WERI-Rb-1 (cell line): ENCODE measurements at regions not wholly inside any gene's neighbourhood (a gene's known extent, or its start where the extent isn't known, plus 50 kb on each side); places are given as distances from the start of the nearest gene placed in this dataset.

Experiments used
- DNase-seq: peaks from one replicate; pipeline ENCODE4 v3.0.0-alpha.2; 2020
- H3K27ac ChIP-seq: fragments of 250-450 bp; sonication (Bioruptor Pico); 2 replicates; pipeline ENCODE4 v1.5.1; 2020; ENCODE audit warnings: mild to moderate bottlenecking, moderate library complexity
- H3K27me3 ChIP-seq: fragments of 250-450 bp; sonication (Bioruptor Pico); 2 replicates; pipeline ENCODE4 v1.5.1; 2021; ENCODE audit warnings: mild to moderate bottlenecking, low read depth, moderate library complexity; ENCODE audit not compliant: insufficient read depth, severe bottlenecking
- H3K36me3 ChIP-seq: fragments of 250-450 bp; sonication (Bioruptor Pico); 2 replicates; pipeline ENCODE4 v1.5.1; 2020; ENCODE audit warnings: mild to moderate bottlenecking, moderate library complexity
- H3K4me3 ChIP-seq: 2 replicates; pipeline ENCODE4 v1.5.1; 2011; ENCODE audit warnings: low read depth, mild to moderate bottlenecking, control low read depth, low read length
- H3K9me3 ChIP-seq: fragments of 250-450 bp; sonication (Bioruptor Pico); 2 replicates; pipeline ENCODE4 v1.5.1; 2021; ENCODE audit warnings: mild to moderate bottlenecking, moderate library complexity; ENCODE audit not compliant: severe bottlenecking
- TF ChIP-seq, protein P1 (sequence below): IDR thresholded peaks from 2 replicates; pipeline ENCODE4 v1.5.1; 2011; ENCODE audit warnings: low read depth, mild to moderate bottlenecking, control low read depth, inconsistent platforms, low read length

GRCh38 chr7:82624965-82625364 is 181.4 kb upstream of the CACNA2D1 start:
- no peak for DNase-seq
- Histone ChIP-seq H3K27me3 (no peaks in the 10 kb centered on the region), H3K4me3 (no peak overlapping the region), H3K36me3 (no peaks in the 10 kb centered on the region), H3K9me3 (no peaks in the 10 kb centered on the region), H3K27ac (no peak overlapping the region)
- TF ChIP-seq, protein P1, sequence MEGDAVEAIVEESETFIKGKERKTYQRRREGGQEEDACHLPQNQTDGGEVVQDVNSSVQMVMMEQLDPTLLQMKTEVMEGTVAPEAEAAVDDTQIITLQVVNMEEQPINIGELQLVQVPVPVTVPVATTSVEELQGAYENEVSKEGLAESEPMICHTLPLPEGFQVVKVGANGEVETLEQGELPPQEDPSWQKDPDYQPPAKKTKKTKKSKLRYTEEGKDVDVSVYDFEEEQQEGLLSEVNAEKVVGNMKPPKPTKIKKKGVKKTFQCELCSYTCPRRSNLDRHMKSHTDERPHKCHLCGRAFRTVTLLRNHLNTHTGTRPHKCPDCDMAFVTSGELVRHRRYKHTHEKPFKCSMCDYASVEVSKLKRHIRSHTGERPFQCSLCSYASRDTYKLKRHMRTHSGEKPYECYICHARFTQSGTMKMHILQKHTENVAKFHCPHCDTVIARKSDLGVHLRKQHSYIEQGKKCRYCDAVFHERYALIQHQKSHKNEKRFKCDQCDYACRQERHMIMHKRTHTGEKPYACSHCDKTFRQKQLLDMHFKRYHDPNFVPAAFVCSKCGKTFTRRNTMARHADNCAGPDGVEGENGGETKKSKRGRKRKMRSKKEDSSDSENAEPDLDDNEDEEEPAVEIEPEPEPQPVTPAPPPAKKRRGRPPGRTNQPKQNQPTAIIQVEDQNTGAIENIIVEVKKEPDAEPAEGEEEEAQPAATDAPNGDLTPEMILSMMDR, result no peak

- TF ChIP-seq, protein P1, result no peak
- H3K36me3 ChIP-seq, result no peaks in the 10 kb centered on the region
- no peaks in the 10 kb centered on the region for H3K9me3 ChIP-seq
- H3K27me3 ChIP-seq, result no peaks in the 10 kb centered on the region
- no peak overlapping the region for H3K27ac ChIP-seq
- no peak for DNase-seq
- H3K4me3 ChIP-seq, result no peak overlapping the region
Observed at GRCh38 chr7:82624337-82624736, 180.8 kb upstream of the CACNA2D1 start.

DNA sequence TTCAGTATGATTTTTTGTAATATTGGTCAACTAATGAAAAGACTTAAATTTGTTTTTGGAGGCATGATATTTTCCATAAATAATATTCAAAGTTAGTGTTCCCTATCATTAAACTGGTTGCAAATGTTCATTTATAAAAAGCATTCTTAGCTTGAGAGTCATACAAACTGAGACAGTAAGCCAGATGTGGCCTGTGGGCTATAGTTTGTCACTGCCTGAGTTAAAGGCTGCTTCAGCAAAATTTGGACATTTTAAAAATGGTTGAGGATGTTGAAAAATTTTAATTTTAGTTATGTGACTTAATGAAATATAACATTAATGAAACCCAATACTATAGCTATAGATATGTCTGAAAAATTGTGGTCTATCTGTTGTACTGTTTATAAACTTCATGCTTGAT is 180.2 kb upstream of the CACNA2D1 start:
- H3K9me3 ChIP-seq, result no peaks in the 10 kb centered on the region
- no peak for DNase-seq
- no peaks in the 10 kb centered on the region for H3K36me3 ChIP-seq
- TF ChIP-seq, protein P1, result no peak
- H3K4me3 ChIP-seq, result no peak overlapping the region
- no peaks in the 10 kb centered on the region for H3K27me3 ChIP-seq
- no peak overlapping the region for H3K27ac ChIP-seq

DNA sequence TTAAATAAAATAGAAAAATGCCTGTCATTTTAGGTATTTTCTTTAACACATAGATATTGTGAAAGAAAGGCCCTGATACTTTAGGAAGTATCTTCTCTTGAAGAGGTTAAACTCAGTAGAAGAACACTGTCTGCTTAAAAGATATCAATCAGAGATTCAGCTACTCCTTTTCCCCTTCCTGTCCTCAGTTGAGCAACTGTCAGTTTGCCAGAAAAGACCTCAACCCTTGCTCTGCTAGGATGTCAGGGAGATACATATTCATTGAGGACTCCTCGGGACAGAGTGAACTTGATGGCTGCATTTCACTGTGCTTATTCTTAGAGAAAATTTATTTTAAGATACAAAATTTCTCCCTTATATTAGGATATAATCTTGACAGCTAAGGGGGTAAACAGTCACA is 173.6 kb upstream of the CACNA2D1 start:
- no peak overlapping the region for H3K4me3 ChIP-seq
- no peaks in the 10 kb centered on the region for H3K36me3 ChIP-seq
- TF ChIP-seq, protein P1, result no peak
- no peak for DNase-seq
- no peaks in the 10 kb centered on the region for H3K27me3 ChIP-seq
- H3K27ac ChIP-seq, result no peak overlapping the region
- H3K9me3 ChIP-seq, result no peaks in the 10 kb centered on the region

DNA sequence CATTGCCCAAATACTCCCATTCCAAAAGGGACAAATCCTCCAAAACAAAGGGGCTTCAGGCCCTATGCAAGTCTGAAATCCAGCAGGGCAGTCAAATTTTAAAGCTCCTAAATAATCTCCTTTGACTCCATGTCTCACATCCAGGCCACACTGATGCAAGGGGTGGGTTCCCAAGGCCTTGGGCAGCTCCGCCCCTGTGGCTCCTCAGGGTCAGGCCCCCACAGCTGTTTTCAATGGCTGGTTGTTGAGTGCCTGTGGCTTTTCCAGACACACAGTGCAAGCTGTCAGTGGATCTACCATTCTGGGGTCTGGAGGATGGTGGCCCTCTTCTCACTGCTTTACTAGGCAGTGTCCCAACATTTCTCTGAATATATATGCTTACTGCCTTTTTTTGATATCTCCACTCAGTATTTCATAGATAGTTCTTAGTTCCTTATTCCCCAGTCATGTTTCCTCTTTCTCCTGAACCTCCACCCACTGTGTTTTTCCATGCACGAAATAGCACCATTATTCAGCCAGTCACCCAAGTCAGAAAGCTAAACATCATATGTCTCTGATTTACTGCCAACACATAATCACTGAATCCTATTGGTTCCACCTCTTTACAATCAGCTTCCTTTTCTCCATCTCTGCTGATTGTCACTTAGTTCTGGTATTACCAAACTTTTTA is 172.6 kb upstream of the CACNA2D1 start:
- no peak overlapping the region for H3K27ac ChIP-seq
- H3K27me3 ChIP-seq, result no peaks in the 10 kb centered on the region
- DNase-seq, result no peak
- no peak overlapping the region for H3K4me3 ChIP-seq
- TF ChIP-seq, protein P1, result no peak
- no peaks in the 10 kb centered on the region for H3K36me3 ChIP-seq
- H3K9me3 ChIP-seq, result no peaks in the 10 kb centered on the region

DNA sequence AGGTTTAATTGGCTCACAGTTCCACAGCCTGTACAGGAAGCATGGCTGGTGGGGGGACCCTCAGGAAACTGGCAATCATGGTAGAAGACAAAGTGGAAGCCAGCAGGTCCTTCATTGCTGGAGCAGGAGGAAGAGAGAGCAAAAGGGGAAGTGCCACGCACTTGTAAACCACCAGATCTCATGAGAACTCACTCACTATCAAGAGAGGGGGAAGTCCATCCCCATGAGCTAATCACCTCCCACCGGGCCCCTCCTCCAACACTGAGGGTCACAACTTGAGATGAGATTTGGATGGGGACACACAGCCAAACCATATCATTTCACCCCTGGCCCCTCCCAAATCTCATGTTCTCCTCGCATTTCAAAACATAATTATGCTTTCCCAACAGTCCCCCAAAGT is 171.9 kb upstream of the CACNA2D1 start:
- H3K4me3 ChIP-seq, result no peak overlapping the region
- H3K27me3 ChIP-seq, result no peaks in the 10 kb centered on the region
- no peaks in the 10 kb centered on the region for H3K9me3 ChIP-seq
- no peak overlapping the region for H3K27ac ChIP-seq
- TF ChIP-seq, protein P1, result no peak
- H3K36me3 ChIP-seq, result no peaks in the 10 kb centered on the region
- DNase-seq, result no peak
